ENCODE measurements at regions not wholly inside any gene's neighbourhood (a gene's known extent, or its start where the extent isn't known, plus 50 kb on each side); places are given as distances from the start of the nearest gene placed in this dataset.

GRCh38 chr7:54076616-54077015 lies 465.6 kb upstream of the VSTM2A start:
- Histone ChIP-seq H3K4me3 (ENCODE audit: low read depth in 2 of 2, low read length in 2 of 2) (no peak overlapping the region), H3K27me3 (ENCODE audit: control insufficient read depth, insufficient read depth, low read length) (no peaks in the 10 kb centered on the region), H3K9me3 (ENCODE audit: control insufficient read depth, insufficient read depth, low read depth, low read length) (no peaks in the 10 kb centered on the region), H3K27ac (ENCODE audit: low read length) (no peak overlapping the region), H3K36me3 (ENCODE audit: control insufficient read depth, insufficient read depth, low read length) (no peaks in the 10 kb centered on the region), H3K4me1 (ENCODE audit: control insufficient read depth, insufficient read depth, low read length) (no peaks in the 10 kb centered on the region)
- CTCF ChIA-PET = no interaction called here
- ATAC-seq = no peak
- no peak for DNase-seq (ENCODE audit: low read depth, low spot score)
- TF ChIP-seq REST (IDR thresholded peaks at IDR 0.05; ENCODE audit: insufficient read depth in 1 of 2, low read depth in 2 of 2, low read length in 1 of 2) = no peak
- no peak for TF ChIP-seq POLR2AphosphoS5 (IDR thresholded peaks at IDR 0.05; ENCODE audit: low read depth, low read length)
- no peak for TF ChIP-seq CTCF (IDR thresholded peaks at IDR 0.05)
- no peak for TF ChIP-seq SIN3A (IDR thresholded peaks at IDR 0.05; ENCODE audit: borderline replicate concordance, insufficient read depth, low read depth, low read length)
- no peak for TF ChIP-seq TCF7L2 (IDR thresholded peaks at IDR 0.05; ENCODE audit: low read depth, low read length)
- BruUV-seq (replicated peaks) = no TSS peak
- intact Hi-C loops (cut with micrococcal nuclease; ENCODE audit: unreplicated experiment) (no loop called here), in situ Hi-C loops (cut with HindIII; ENCODE audit: low pct_unique_long_range_greater_than_20kb, low sequenced_read_pairs) (no loop called here)
- POLR2A ChIA-PET = no interaction called here

GRCh38 chr7:54080525-54080924 lies 461.6 kb upstream of the VSTM2A start:
- Histone ChIP-seq H3K36me3 (ENCODE audit: control insufficient read depth, insufficient read depth, low read length) (no peaks in the 10 kb centered on the region), H3K27ac (ENCODE audit: low read length) (no peak overlapping the region), H3K4me3 (ENCODE audit: low read depth in 2 of 2, low read length in 2 of 2) (no peak overlapping the region), H3K4me1 (ENCODE audit: control insufficient read depth, insufficient read depth, low read length) (no peaks in the 10 kb centered on the region), H3K9me3 (ENCODE audit: control insufficient read depth, insufficient read depth, low read depth, low read length) (no peaks in the 10 kb centered on the region), H3K27me3 (ENCODE audit: control insufficient read depth, insufficient read depth, low read length) (no peaks in the 10 kb centered on the region)
- TF ChIP-seq REST (IDR thresholded peaks at IDR 0.05; ENCODE audit: insufficient read depth in 1 of 2, low read depth in 2 of 2, low read length in 1 of 2) (no peak), TCF7L2 (IDR thresholded peaks at IDR 0.05; ENCODE audit: low read depth, low read length) (no peak), CTCF (IDR thresholded peaks at IDR 0.05) (no peak), POLR2AphosphoS5 (IDR thresholded peaks at IDR 0.05; ENCODE audit: low read depth, low read length) (no peak), SIN3A (IDR thresholded peaks at IDR 0.05; ENCODE audit: borderline replicate concordance, insufficient read depth, low read depth, low read length) (no peak)
- ChIA-PET POLR2A (no interaction called here), CTCF (no interaction called here)
- no peak for ATAC-seq
- BruUV-seq (replicated peaks) = no TSS peak
- intact Hi-C loops (cut with micrococcal nuclease; ENCODE audit: unreplicated experiment) = no loop called here
- DNase-seq (ENCODE audit: low read depth, low spot score) = no peak
- in situ Hi-C loops (cut with HindIII; ENCODE audit: low pct_unique_long_range_greater_than_20kb, low sequenced_read_pairs) = no loop called here
